AML-193 (cell line): ENCODE measurements at regions not wholly inside any gene's neighbourhood (a gene's known extent, or its start where the extent isn't known, plus 50 kb on each side); places are given as distances from the start of the nearest gene placed in this dataset.
"Not testable (repeated sequence)": the region's sequence is repeated elsewhere in the genome, so short reads cannot be mapped to it uniquely, and the experiment has no call there.

Experiments used
- DNase-seq, 2 experiments: peaks; one replicate each; lab custom pipeline; 2025; lab: John Stamatoyannopoulos, UW

GRCh38 chr18:1296237-1296636, 391.6 kb downstream of the ADCYAP1 start:
- no peak for DNase-seq

GRCh38 chr18:1302861-1303260, 398.2 kb downstream of the ADCYAP1 start:
- DNase-seq = no peak

DNA sequence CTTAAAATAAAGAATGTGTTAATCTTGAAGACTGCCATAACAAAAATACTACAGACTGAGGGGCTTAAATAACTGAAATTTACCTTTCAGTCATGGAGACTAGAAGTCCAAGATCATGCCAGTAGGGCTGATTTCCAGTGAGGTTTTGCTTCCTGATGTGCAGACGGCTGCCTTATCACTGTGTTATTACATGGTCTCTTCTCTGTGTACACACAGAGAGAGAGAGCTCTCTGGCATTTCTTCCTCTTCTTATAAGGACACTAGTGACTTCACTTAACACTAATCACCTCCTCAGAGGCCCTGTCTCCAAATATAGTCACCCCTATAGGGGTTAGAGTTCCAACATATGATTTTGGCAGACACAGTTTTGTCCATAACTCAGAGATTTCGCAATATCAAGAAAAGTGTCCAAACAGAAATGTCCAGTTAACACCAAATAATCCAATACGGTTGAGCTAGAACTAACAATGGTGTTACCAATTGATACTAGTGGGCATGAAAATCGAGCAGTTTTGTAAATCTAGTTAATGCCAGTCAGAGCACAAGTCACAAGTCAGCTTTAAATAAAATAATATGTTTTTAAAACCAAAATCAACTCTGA, 399.8 kb downstream of the ADCYAP1 start:
- DNase-seq = no peak

GRCh38 chr18:1306641-1307040, 402.0 kb downstream of the ADCYAP1 start:
- no peak for DNase-seq

DNA sequence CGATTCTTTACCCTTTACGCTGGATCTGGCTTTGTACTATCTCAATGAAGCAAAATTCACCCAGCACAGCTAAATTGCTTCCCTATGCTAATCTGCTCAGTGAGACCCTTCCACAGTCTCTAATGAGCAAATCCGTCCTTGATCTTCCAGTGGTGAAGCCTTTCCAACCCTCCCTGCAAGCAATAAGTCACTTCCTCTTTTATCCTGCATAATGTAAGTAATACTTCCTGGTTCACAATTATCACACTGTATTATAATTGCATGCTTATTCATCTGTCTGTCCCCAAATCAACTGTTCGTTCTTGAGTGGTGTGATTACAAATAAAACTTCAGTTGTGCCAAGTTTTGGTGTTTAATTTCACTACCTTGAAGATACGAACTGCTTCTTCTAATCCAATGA, 404.0 kb downstream of the ADCYAP1 start:
- no peak for DNase-seq

GRCh38 chr18:1311376-1311775, 406.7 kb downstream of the ADCYAP1 start:
- no peak for DNase-seq

DNA sequence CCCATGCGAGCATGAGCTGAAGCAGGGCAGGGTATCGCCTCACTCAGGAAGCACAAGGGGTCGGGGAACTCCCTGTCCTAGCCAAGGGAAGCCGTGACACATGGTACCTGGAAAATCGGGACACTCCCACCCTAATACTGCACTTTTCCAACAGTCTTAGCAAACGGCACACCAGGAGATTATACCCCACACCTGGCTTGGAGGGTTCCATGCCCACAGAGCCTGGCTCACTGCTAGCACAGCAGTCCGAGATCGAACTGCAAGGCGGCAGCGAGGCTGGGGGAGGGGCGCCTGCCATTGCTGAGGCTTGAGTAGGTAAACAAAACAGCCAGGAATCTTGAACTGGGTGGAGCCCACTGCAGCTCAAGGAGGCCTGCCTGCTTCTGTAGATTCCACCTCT, 430.7 kb downstream of the ADCYAP1 start:
- DNase-seq = not testable (repeated sequence)

DNA sequence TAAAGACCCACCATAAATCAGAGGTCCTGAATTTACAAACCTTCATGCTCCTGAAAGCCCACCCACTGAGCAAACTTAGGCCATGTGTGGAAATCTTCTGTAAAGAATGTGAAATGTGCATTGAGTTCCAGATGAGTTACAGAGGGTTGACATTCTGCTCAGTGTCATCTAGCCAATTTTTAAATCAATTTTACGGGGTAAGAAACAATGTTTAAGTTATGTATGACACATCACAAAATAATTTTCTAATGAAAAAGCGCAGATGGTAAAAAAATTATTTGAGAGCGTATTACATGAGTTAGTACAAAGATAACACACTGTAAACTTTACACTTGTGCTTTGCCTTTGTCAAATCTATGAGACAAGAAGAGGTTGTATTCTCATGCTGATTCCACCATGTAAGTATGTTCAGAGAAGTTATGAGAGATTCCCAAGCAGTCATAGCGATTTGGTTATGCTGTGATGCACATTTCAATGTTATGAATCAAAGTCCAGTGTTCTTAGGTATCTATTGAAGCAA, 446.3 kb downstream of the ADCYAP1 start:
- DNase-seq = no peak

GRCh38 chr18:1353025-1353424, 448.4 kb downstream of the ADCYAP1 start:
- DNase-seq = no peak

DNA sequence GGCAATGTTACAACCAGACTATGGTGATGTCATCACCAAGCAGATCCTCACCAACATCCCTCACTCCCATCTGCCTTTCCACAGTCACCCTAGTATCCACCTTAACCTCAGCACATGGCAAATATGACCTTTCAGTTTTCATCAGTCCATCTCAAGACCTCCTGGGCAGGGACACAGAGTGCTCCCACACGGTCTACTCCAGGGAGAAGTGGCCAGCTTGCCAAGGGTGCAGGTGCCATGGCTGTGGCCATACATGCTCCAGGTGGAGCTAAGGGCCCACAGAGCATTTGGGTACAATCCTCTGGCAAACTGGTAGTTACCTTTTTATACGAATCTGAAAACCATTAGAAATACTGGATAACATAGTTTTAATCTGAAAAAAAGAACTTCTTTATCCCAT, 453.1 kb downstream of the ADCYAP1 start:
- no peak for DNase-seq

- no peak for DNase-seq
These were observed 457.3 kb downstream of the ADCYAP1 start for GRCh38 chr18:1361936-1362335.

GRCh38 chr18:1370552-1370951, 465.9 kb downstream of the ADCYAP1 start:
- DNase-seq = no peak

- no peak for DNase-seq
These were observed 467.1 kb downstream of the ADCYAP1 start for GRCh38 chr18:1371724-1372123.

GRCh38 chr18:1383465-1383864, 478.8 kb downstream of the ADCYAP1 start:
- DNase-seq = no peak

DNA sequence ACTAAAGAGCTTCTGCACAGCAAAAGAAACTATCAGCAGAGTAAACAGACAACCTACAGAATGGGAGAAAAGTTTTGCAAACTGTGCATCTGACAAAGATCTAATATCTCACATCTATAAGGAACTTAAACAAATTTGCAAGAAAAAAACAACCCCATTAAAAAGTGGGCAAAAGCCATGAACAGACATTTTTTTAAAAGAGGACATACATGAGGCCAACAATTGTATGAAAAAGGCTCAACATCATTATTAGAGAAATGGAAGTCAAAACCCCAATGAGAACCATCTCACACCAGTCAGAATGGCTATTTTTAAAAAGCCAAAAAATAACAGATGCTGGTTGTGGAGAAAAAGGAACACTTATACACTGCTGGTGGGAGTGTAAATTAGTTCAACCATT, 483.8 kb downstream of the ADCYAP1 start:
- DNase-seq = not testable (repeated sequence)

GRCh38 chr18:1392046-1392445, 487.4 kb downstream of the ADCYAP1 start:
- DNase-seq = no peak

DNA sequence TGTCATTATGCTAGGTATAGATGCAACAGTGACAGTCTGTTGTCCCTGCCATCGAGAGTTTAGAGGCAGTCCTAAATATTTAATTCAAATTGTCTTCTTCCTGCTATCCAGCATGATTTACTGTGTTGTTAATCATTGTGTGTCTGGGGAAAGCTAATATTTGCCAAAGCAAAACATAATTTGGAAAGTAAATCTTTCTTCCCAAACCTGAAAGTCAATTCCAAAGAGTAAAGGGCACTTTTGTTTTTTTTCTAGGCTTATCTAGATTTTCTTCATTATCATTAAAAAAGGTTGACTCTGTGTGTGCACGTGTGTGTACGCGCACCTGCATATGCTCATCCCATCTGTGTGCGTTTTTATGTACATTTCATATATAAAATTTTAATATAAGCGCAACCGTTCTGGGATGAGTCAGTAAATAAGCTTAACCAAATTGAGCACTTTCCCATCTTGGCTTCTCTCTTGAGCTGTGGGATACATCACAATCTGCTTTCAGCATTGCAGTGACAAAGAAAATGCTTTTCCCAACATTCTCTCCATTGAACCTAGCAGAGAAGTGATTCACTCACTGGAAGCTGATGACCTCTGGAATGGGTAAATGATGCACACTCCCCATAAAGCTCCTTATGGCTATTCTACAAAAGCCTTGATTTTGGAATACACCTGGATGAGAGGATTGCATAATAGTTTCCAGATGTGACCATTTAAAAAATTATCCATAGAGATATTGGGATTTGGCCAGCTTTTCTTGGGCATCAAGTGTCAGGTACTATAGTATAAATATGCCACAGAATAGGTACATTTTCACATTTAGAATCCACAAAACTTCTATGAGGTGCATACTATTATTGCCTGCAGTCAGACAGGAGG, 488.4 kb downstream of the ADCYAP1 start:
- no peak for DNase-seq

GRCh38 chr18:1393929-1394328, 489.3 kb downstream of the ADCYAP1 start:
- DNase-seq = no peak

DNA sequence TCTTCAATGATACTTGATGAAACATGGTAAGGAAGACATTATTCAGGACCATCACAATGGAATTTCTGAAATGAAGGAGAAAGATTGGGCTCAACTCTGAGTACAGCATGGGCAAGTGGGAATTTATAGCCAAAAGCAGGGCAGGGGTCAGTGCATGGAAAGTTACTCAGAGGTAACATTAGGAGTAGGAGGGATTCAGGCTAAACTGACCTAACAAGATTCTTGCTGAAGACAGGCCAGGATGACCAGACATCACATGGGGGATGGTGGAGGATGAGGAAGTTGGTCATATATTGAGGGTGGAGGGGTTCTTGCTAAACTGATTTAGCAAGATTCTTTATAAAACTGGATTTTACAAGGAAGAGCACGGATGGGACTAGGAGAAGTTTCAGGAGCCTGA, 489.8 kb downstream of the ADCYAP1 start:
- no peak for DNase-seq

GRCh38 chr18:1394966-1395365, 490.3 kb downstream of the ADCYAP1 start:
- no peak for DNase-seq

DNA sequence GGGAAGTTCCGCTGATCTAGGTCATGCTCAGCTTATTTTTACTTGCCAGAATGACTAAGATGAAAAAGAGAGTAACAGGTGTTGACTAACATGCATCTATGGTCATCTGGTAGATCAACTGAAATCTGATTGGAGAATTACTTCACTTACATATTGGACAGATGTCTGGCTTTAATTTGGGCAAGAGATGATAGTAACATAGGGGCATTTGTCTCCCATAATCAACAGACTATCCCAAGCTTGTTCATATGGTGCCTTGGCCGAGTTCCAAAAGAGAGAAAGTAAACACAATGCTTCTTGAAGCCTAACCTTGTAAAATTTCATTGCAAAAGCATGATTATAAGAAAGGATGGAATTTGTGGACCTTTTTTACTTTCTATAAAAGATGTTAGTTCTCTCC, 503.7 kb downstream of the ADCYAP1 start:
- DNase-seq = no peak

DNA sequence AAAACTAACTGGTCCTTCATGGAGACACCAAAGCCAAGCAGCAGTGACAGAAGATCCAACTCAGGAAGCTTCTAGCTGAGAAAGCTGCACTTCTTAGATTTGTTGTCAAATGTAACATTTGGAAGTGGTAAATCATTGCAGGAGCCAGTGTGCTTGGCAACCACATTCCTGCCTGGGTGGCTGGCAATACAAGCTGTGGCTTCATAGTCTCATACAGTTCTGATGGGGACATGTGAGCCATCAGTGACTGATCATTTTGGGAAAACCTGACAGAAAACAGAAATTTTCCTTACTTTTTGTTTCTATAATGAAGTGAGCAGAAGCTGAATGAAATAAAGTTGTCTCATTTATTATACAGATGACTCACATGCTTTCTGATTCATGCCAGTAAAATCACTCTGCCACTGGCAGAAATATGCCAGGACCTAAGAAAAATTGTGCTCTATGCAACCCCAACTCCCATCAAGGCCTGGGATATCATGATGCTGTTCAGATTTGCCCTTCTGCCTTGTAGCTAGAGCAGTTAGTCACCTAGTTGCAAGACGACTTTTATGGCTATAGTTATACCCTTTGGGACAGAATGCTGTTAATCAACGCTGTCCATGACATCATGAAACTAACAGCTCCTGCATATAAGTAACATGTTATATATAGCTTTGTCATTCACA, 508.1 kb downstream of the ADCYAP1 start:
- no peak for DNase-seq

- no peak for DNase-seq
These were observed 508.6 kb downstream of the ADCYAP1 start for GRCh38 chr18:1413323-1413675.
